ENCODE measurements at regions not wholly inside any gene's neighbourhood (a gene's known extent, or its start where the extent isn't known, plus 50 kb on each side); places are given as distances from the start of the nearest gene placed in this dataset.

GRCh38 chr1:5742032-5742431, 250.2 kb downstream of the NPHP4 start:
- peaks cover 0 to 12% (median 0%) of the 10 kb centered on the region in 4 experiments for H3K27me3 ChIP-seq (replicated peaks in 1 of 4; ENCODE audit: control extremely low read depth in 1 of 4, control insufficient read depth in 3 of 4, insufficient read depth in 4 of 4, low read length in 3 of 4)
- TF ChIP-seq EZH2 (IDR thresholded peaks at IDR 0.05; ENCODE audit: borderline replicate concordance, insufficient read depth, low read depth, low read length, poor library complexity, severe bottlenecking) (no peak), CTCF (IDR thresholded peaks at IDR 0.05) (no peak)
- ChIA-PET POLR2A (no interaction called here), CTCF (no interaction called here)
- no peak overlapping the region for H3K9ac ChIP-seq (ENCODE audit: low read length)
- H3K79me2 ChIP-seq (ENCODE audit: control insufficient read depth, insufficient read depth, low read length), result no peaks in the 10 kb centered on the region
- peaks cover 0 to 3% (median 0%) of the 10 kb centered on the region in 3 donors for H3K9me3 ChIP-seq (ENCODE audit: control extremely low read depth in 1 of 3, control insufficient read depth in 2 of 3, insufficient read depth in 1 of 3, low read length in 2 of 3)
- intact Hi-C loops (cut with micrococcal nuclease), result no loop called here
- no peaks in the 10 kb centered on the region for H3K36me3 ChIP-seq (replicated peaks in 1 of 2; ENCODE audit: control extremely low read depth in 1 of 2, control insufficient read depth in 1 of 2, extremely low read depth in 1 of 2, insufficient read depth in 2 of 2, low read length in 1 of 2)
- Mint-ChIP-seq H3K27ac (no peak overlapping the region), H3K4me1 (no peaks in the 10 kb centered on the region), H3K4me3 (no peak overlapping the region), H3K27me3 (peaks cover 9% of the 10 kb centered on the region), H3K9me3 (ENCODE audit: insufficient read depth) (no peaks in the 10 kb centered on the region)
- no peak overlapping the region for H3K4me2 ChIP-seq (replicated peaks; ENCODE audit: low read depth, low read length, poor library complexity, severe bottlenecking)
- no peaks in the 10 kb centered on the region for H3K4me1 ChIP-seq (ENCODE audit: control insufficient read depth in 2 of 2, insufficient read depth in 2 of 2, low read length in 2 of 2)
- WGBS (ENCODE audit: insufficient coverage), result 100% methylated on average over 1 of the region's 9 CpGs
- no peaks in the 10 kb centered on the region for H4K20me1 ChIP-seq (ENCODE audit: control insufficient read depth, insufficient read depth, low read length, poor library complexity, severe bottlenecking)
- DNase-seq, result no peak
- H2AFZ ChIP-seq (ENCODE audit: insufficient read depth, low read depth, low read length, poor library complexity, severe bottlenecking), result no peak overlapping the region
- no peak for ATAC-seq (ENCODE audit: low read depth)
- no peak overlapping the region for H3K27ac ChIP-seq (ENCODE audit: low read length in 2 of 2)
- no peak overlapping the region for H3K4me3 ChIP-seq (ENCODE audit: control extremely low read depth in 1 of 5, extremely low read depth in 1 of 5, insufficient read depth in 1 of 5, low read depth in 2 of 5, low read length in 4 of 5)

GRCh38 chr1:5740865-5741860, 251.1 kb downstream of the NPHP4 start:
- Histone ChIP-seq H3K4me2 (replicated peaks; ENCODE audit: low read depth, low read length, poor library complexity, severe bottlenecking) (no peak overlapping the region), H2AFZ (ENCODE audit: insufficient read depth, low read depth, low read length, poor library complexity, severe bottlenecking) (no peak overlapping the region), H3K36me3 (replicated peaks in 1 of 2; ENCODE audit: control extremely low read depth in 1 of 2, control insufficient read depth in 1 of 2, extremely low read depth in 1 of 2, insufficient read depth in 2 of 2, low read length in 1 of 2) (no peaks in the 10 kb centered on the region), H3K27ac (ENCODE audit: low read length in 2 of 2) (no peak overlapping the region), H3K27me3 (replicated peaks in 1 of 4; ENCODE audit: control extremely low read depth in 1 of 4, control insufficient read depth in 3 of 4, insufficient read depth in 4 of 4, low read length in 3 of 4) (peaks cover 0 to 9% (median 0%) of the 10 kb centered on the region in 4 experiments), H3K9me3 (ENCODE audit: control extremely low read depth in 1 of 3, control insufficient read depth in 2 of 3, insufficient read depth in 1 of 3, low read length in 2 of 3) (peaks cover 0 to 3% (median 0%) of the 10 kb centered on the region in 3 donors), H3K9ac (ENCODE audit: low read length) (no peak overlapping the region), H3K4me3 (ENCODE audit: control extremely low read depth in 1 of 5, extremely low read depth in 1 of 5, insufficient read depth in 1 of 5, low read depth in 2 of 5, low read length in 4 of 5) (no peak overlapping the region), H4K20me1 (ENCODE audit: control insufficient read depth, insufficient read depth, low read length, poor library complexity, severe bottlenecking) (no peaks in the 10 kb centered on the region), H3K79me2 (ENCODE audit: control insufficient read depth, insufficient read depth, low read length) (no peaks in the 10 kb centered on the region), H3K4me1 (ENCODE audit: control insufficient read depth in 2 of 2, insufficient read depth in 2 of 2, low read length in 2 of 2) (no peaks in the 10 kb centered on the region)
- no peak for DNase-seq
- H3K27me3 Mint-ChIP-seq, result peaks cover 12% of the 10 kb centered on the region
- H3K27ac Mint-ChIP-seq, result no peak overlapping the region
- ChIA-PET CTCF (no interaction called here), POLR2A (no interaction called here)
- no peaks in the 10 kb centered on the region for H3K9me3 Mint-ChIP-seq (ENCODE audit: insufficient read depth)
- H3K4me1 Mint-ChIP-seq, result no peaks in the 10 kb centered on the region
- intact Hi-C loops (cut with micrococcal nuclease), result no loop called here
- no peak overlapping the region for H3K4me3 Mint-ChIP-seq
- TF ChIP-seq EZH2 (IDR thresholded peaks at IDR 0.05; ENCODE audit: borderline replicate concordance, insufficient read depth, low read depth, low read length, poor library complexity, severe bottlenecking) (no peak), CTCF (IDR thresholded peaks at IDR 0.05) (no peak)
- no peak for ATAC-seq (ENCODE audit: low read depth)
- 52% methylated on average over 15 of the region's 21 CpGs for WGBS (ENCODE audit: insufficient coverage)
